MM.1S (cell line): ENCODE measurements at regions not wholly inside any gene's neighbourhood (a gene's known extent, or its start where the extent isn't known, plus 50 kb on each side); places are given as distances from the start of the nearest gene placed in this dataset.

Experiments used
- EZH2 ChIP-seq: fragments of 300-600 bp; sonication (generic); optimal IDR thresholded peaks from 2 replicates; pipeline ENCODE3; 2017; ENCODE audit warnings: low read depth, mild to moderate bottlenecking, antibody characterized with exemption, low read length, mixed read lengths
- TF ChIP-seq, protein P1 (sequence below): fragments of 300-600 bp; sonication (generic); IDR thresholded peaks from 2 replicates; pipeline ENCODE4 v1.5.1; 2016; ENCODE audit warnings: antibody characterized with exemption, low read length, mixed read lengths

DNA sequence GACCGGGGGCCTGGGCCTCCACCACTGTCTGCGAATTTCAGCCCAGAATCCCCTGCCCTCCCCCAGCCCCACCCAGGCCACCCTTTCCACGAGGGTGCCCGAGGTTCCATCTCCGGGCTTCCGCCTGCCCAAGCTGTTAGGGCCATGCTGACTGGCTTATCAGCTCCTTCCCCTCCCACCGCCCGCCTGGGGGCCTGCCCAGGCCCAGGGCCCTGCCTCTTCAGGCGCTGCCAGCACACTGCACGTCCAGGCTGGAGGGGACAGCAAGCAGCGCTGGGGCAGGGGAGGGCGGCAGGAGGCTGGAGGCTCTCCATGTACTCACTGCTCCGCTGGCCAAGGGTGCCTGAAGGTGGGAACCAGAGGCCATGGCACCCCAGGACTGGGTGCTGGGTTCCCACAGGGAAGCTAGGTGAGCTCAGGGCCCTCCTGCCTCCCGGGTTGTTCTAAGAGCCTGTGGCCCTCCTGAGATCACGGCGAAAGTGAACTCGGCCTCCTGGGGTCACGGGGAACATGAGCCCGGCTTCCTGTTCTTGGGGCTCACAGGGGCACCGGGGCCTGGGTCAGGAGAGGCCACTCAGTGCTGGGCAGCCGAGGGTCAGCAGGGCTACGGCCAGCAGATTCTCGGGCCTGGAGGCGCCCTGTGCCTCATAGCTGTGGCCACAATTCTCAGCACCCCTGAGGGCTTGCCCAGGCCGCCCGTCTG is 57.7 kb upstream of the EGFL7 start:
- TF ChIP-seq, protein P1, sequence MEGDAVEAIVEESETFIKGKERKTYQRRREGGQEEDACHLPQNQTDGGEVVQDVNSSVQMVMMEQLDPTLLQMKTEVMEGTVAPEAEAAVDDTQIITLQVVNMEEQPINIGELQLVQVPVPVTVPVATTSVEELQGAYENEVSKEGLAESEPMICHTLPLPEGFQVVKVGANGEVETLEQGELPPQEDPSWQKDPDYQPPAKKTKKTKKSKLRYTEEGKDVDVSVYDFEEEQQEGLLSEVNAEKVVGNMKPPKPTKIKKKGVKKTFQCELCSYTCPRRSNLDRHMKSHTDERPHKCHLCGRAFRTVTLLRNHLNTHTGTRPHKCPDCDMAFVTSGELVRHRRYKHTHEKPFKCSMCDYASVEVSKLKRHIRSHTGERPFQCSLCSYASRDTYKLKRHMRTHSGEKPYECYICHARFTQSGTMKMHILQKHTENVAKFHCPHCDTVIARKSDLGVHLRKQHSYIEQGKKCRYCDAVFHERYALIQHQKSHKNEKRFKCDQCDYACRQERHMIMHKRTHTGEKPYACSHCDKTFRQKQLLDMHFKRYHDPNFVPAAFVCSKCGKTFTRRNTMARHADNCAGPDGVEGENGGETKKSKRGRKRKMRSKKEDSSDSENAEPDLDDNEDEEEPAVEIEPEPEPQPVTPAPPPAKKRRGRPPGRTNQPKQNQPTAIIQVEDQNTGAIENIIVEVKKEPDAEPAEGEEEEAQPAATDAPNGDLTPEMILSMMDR = no peak
- no peak for TF ChIP-seq EZH2
